ENCODE measurements at regions not wholly inside any gene's neighbourhood (a gene's known extent, or its start where the extent isn't known, plus 50 kb on each side); places are given as distances from the start of the nearest gene placed in this dataset.

- TF ChIP-seq, protein P1, sequence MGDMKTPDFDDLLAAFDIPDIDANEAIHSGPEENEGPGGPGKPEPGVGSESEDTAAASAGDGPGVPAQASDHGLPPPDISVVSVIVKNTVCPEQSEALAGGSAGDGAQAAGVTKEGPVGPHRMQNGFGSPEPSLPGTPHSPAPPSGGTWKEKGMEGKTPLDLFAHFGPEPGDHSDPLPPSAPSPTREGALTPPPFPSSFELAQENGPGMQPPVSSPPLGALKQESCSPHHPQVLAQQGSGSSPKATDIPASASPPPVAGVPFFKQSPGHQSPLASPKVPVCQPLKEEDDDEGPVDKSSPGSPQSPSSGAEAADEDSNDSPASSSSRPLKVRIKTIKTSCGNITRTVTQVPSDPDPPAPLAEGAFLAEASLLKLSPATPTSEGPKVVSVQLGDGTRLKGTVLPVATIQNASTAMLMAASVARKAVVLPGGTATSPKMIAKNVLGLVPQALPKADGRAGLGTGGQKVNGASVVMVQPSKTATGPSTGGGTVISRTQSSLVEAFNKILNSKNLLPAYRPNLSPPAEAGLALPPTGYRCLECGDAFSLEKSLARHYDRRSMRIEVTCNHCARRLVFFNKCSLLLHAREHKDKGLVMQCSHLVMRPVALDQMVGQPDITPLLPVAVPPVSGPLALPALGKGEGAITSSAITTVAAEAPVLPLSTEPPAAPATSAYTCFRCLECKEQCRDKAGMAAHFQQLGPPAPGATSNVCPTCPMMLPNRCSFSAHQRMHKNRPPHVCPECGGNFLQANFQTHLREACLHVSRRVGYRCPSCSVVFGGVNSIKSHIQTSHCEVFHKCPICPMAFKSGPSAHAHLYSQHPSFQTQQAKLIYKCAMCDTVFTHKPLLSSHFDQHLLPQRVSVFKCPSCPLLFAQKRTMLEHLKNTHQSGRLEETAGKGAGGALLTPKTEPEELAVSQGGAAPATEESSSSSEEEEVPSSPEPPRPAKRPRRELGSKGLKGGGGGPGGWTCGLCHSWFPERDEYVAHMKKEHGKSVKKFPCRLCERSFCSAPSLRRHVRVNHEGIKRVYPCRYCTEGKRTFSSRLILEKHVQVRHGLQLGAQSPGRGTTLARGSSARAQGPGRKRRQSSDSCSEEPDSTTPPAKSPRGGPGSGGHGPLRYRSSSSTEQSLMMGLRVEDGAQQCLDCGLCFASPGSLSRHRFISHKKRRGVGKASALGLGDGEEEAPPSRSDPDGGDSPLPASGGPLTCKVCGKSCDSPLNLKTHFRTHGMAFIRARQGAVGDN (IDR thresholded peaks at IDR 0.05) = no peak
- TF ChIP-seq KDM1A (IDR thresholded peaks at IDR 0.05; ENCODE audit: borderline replicate concordance) = no peak
- no peak for TF ChIP-seq TBL1XR1 (IDR thresholded peaks at IDR 0.05; ENCODE audit: low read depth, low read length)
- no peak for TF ChIP-seq ZNF217 (IDR thresholded peaks at IDR 0.05)
- no peak for TF ChIP-seq RELA (IDR thresholded peaks at IDR 0.05; ENCODE audit: borderline replicate concordance, partially characterized antibody)
Observed at GRCh38 chr2:60299179-60299578, 254.3 kb downstream of the BCL11A start (continued).

- Histone ChIP-seq H4K20me1 (ENCODE audit: control insufficient read depth, insufficient read depth) (no peaks in the 10 kb centered on the region), H3K36me3 (ENCODE audit: control insufficient read depth in 2 of 2, insufficient read depth in 2 of 2, low read length in 1 of 2) (no peaks in the 10 kb centered on the region), H3K79me2 (ENCODE audit: control insufficient read depth, insufficient read depth, low read length) (no peaks in the 10 kb centered on the region), H3K4me2 (ENCODE audit: control insufficient read depth, insufficient read depth) (no peak overlapping the region), H3K4me1 (ENCODE audit: control insufficient read depth, insufficient read depth, low read length) (no peaks in the 10 kb centered on the region), H3K4me3 (no peak overlapping the region), H3K9ac (ENCODE audit: control insufficient read depth, insufficient read depth, low read length) (no peak overlapping the region), H3K27ac (ENCODE audit: control insufficient read depth, insufficient read depth) (no peak overlapping the region), H3K27me3 (replicated peaks in 1 of 2; ENCODE audit: control insufficient read depth in 2 of 2, insufficient read depth in 2 of 2, low read length in 1 of 2) (no peaks in the 10 kb centered on the region), H2AFZ (ENCODE audit: control insufficient read depth, low read depth, low read length) (no peak overlapping the region), H3K9me3 (replicated peaks; ENCODE audit: control insufficient read depth, insufficient read depth, low read length) (no peaks in the 10 kb centered on the region; the same call in 2 of the 3 replicates)
- ATAC-seq (no peak), DNase-seq (ENCODE audit: low read depth, low spot score) (no peak), FAIRE-seq (no peak)
- CTCF ChIA-PET = no interaction called here
- in situ Hi-C loops (cut with MboI) (no loop called here), intact Hi-C loops (cut with micrococcal nuclease; ENCODE audit: unreplicated experiment) (no loop called here)
- 88% methylated on average over 20 of the region's 20 CpGs for WGBS (ENCODE audit: insufficient coverage, insufficient replicate concordance, low lambda C conversion rate, missing lambda C conversion rate)
- POLR2A ChIA-PET = no interaction called here
- SMC1A ChIA-PET (ENCODE audit: uncharacterized antibody, unreplicated experiment) = interaction anchor here (0.6 kb wide), 1 partner anchor 312 kb away, joined by 4 read pairs; no protein-coding TSS in a partner anchor
- RAD21 ChIA-PET (ENCODE audit: unreplicated experiment) = no interaction called here
- BruUV-seq (replicated peaks) = no TSS peak
- TF ChIP-seq, protein P2, sequence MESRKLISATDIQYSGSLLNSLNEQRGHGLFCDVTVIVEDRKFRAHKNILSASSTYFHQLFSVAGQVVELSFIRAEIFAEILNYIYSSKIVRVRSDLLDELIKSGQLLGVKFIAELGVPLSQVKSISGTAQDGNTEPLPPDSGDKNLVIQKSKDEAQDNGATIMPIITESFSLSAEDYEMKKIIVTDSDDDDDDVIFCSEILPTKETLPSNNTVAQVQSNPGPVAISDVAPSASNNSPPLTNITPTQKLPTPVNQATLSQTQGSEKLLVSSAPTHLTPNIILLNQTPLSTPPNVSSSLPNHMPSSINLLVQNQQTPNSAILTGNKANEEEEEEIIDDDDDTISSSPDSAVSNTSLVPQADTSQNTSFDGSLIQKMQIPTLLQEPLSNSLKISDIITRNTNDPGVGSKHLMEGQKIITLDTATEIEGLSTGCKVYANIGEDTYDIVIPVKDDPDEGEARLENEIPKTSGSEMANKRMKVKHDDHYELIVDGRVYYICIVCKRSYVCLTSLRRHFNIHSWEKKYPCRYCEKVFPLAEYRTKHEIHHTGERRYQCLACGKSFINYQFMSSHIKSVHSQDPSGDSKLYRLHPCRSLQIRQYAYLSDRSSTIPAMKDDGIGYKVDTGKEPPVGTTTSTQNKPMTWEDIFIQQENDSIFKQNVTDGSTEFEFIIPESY (IDR thresholded peaks at IDR 0.05) = no peak
- TF ChIP-seq TBL1XR1 (IDR thresholded peaks at IDR 0.05; ENCODE audit: low read depth, low read length) (no peak), SMAD1 (IDR thresholded peaks at IDR 0.05; ENCODE audit: low read depth, partially characterized antibody) (no peak), WRNIP1 (IDR thresholded peaks at IDR 0.05; ENCODE audit: borderline replicate concordance, low read depth, low read length) (no peak), SIN3A (IDR thresholded peaks at IDR 0.05; ENCODE audit: low read depth, low read length) (no peak), RAD51 (IDR thresholded peaks at IDR 0.05) (no peak), NBN (IDR thresholded peaks at IDR 0.05) (no peak), STAT1 (conservative IDR thresholded peaks at IDR 0.05) (no peak), ASH2L (IDR thresholded peaks at IDR 0.05; ENCODE audit: borderline replicate concordance, low read depth) (no peak)
Observed at GRCh38 chr2:60298006-60298696, 255.3 kb downstream of the BCL11A start.

Data from GM12878 (cell line).